T47D (cell line): ENCODE measurements at regions not wholly inside any gene's neighbourhood (a gene's known extent, or its start where the extent isn't known, plus 50 kb on each side); places are given as distances from the start of the nearest gene placed in this dataset.

Experiments
- DNase-seq, 2 experiments: peaks; one replicate each; pipeline versions ENCODE4 v3.0.0 to v3.0.0-alpha.2; 2011 to 2012; ENCODE audit warnings: low read depth in 1 of 2, low spot score in 1 of 2
- JUND ChIP-seq: IDR thresholded peaks from 2 replicates; pipeline ENCODE4 v1.6.1; 2012; ENCODE audit warnings: low read depth
- in situ Hi-C: cut with HindIII; loops from 2 replicates; pipeline ENCODE4 v1.10.0; 2016; ENCODE audit warnings: low sequenced_read_pairs, low pct_unique_long_range_greater_than_20kb

GRCh38 chr9:85130260-85130659, 460.7 kb downstream of the NTRK2 start:
- DNase-seq: no peak
- TF ChIP-seq JUND: no peak
- in situ Hi-C loops: no loop called here

GRCh38 chr9:85129514-85129913, 460.0 kb downstream of the NTRK2 start:
- DNase-seq: no peak
- in situ Hi-C loops: no loop called here
- no peak for TF ChIP-seq JUND

GRCh38 chr9:85118990-85119755, 449.6 kb downstream of the NTRK2 start:
- no peak for TF ChIP-seq JUND
- in situ Hi-C loops: no loop called here
- DNase-seq: no peak

GRCh38 chr9:85117831-85118230, 448.3 kb downstream of the NTRK2 start:
- no peak for DNase-seq
- TF ChIP-seq JUND: no peak
- in situ Hi-C loops: no loop called here

- in situ Hi-C loops: no loop called here
- DNase-seq: no peak
- no peak for TF ChIP-seq JUND
Measured at GRCh38 chr9:85115473-85115872, 445.9 kb downstream of the NTRK2 start.

- no peak for TF ChIP-seq JUND
- in situ Hi-C loops: no loop called here
- DNase-seq: no peak
Measured at GRCh38 chr9:85114799-85115198, 445.3 kb downstream of the NTRK2 start.

GRCh38 chr9:85112933-85113418, 443.4 kb downstream of the NTRK2 start:
- no peak for TF ChIP-seq JUND
- DNase-seq: no peak
- in situ Hi-C loops: no loop called here

- no peak for TF ChIP-seq JUND
- no peak for DNase-seq
- in situ Hi-C loops: no loop called here
Measured at GRCh38 chr9:85112391-85112790, 442.9 kb downstream of the NTRK2 start.

- TF ChIP-seq JUND: no peak
- no peak for DNase-seq
- in situ Hi-C loops: no loop called here
Measured at GRCh38 chr9:85108746-85109145, 439.2 kb downstream of the NTRK2 start.

- in situ Hi-C loops: no loop called here
- DNase-seq: no peak
- no peak for TF ChIP-seq JUND
Measured at GRCh38 chr9:85108229-85108628, 438.7 kb downstream of the NTRK2 start.

- DNase-seq: no peak
- in situ Hi-C loops: no loop called here
Measured at GRCh38 chr9:85089188-85089969, 419.9 kb downstream of the NTRK2 start.

GRCh38 chr9:85081963-85082362, 412.4 kb downstream of the NTRK2 start:
- no peak for DNase-seq
- no peak for TF ChIP-seq JUND
- in situ Hi-C loops: no loop called here

More at GRCh38 chr9:85089188-85089969, 419.9 kb downstream of the NTRK2 start:
- TF ChIP-seq JUND: no peak

- TF ChIP-seq JUND: no peak
- in situ Hi-C loops: no loop called here
Measured at GRCh38 chr9:85079349-85079748, 409.8 kb downstream of the NTRK2 start.

More at GRCh38 chr9:85079349-85079748, 409.8 kb downstream of the NTRK2 start:
- DNase-seq: no peak
